22Rv1 (cell line): ENCODE measurements at regions not wholly inside any gene's neighbourhood (a gene's known extent, or its start where the extent isn't known, plus 50 kb on each side); places are given as distances from the start of the nearest gene placed in this dataset.

ENCODE experiments used
- H3K27ac ChIP-seq: fragments of 450-650 bp; 2 replicates; pipeline ENCODE4 v1.5.1; 2017
- CTCF ChIP-seq: fragments of 450-650 bp; IDR thresholded peaks from 2 replicates; pipeline ENCODE4 v1.5.1; 2017; ENCODE audit warnings: mild to moderate bottlenecking
- ZFX ChIP-seq: fragments of 450-650 bp; IDR thresholded peaks from 2 replicates; pipeline ENCODE4 v1.6.1; 2017; ENCODE audit warnings: antibody characterized with exemption, borderline replicate concordance

- TF ChIP-seq CTCF (no peak), ZFX (no peak)
- no peak overlapping the region for H3K27ac ChIP-seq
These were observed 784.5 kb downstream of the TBL1XR1 start for GRCh38 chr3:176412771-176413170.

- TF ChIP-seq ZFX, result no peak
- TF ChIP-seq CTCF, result no peak
These were observed 793.8 kb downstream of the TBL1XR1 start for GRCh38 chr3:176403531-176403930.

GRCh38 chr3:176401211-176401610 lies 796.1 kb downstream of the TBL1XR1 start:
- H3K27ac ChIP-seq, result no peak overlapping the region
- no peak for TF ChIP-seq CTCF

More at GRCh38 chr3:176403531-176403930, 793.8 kb downstream of the TBL1XR1 start:
- no peak overlapping the region for H3K27ac ChIP-seq

DNA sequence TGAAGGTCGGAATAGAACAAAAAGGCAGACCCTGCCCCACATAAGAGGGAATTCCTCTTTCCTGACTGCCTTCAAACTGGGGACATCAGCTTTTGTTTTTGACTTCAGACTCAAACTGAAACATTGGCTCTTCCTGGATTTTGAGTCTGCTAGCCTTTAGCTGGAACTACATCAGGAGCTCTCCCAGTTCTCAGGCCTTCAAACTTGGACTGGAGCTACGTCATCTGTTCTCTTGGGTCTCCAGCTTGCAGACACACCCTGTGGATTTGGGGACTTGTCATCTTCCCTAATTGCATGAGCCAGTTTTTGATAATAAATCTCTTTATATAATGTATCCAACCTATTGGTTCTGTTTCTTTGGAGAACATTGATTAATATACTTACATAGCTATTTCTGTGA lies 798.1 kb downstream of the TBL1XR1 start:
- H3K27ac ChIP-seq, result no peak overlapping the region
- no peak for TF ChIP-seq ZFX
- TF ChIP-seq CTCF, result no peak

DNA sequence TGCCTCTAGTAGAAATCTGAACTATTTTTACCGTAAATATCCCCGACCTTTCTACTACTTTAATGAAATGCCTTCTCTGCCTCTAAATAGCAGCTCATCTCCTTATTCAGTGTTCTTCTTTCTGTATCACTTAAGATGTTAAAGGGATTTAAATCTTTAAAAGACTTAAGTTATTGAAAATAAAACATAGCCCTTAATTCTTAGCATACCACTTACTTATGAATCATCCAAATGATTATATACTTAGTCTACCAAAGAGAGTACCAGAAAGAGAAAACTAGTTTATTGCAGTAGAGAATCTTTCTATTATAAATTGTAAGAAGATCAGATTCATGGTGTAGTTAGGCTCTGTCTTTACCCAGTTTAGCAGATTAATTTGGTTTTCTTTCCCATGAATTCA lies 802.0 kb downstream of the TBL1XR1 start:
- TF ChIP-seq CTCF (no peak), ZFX (no peak)
- no peak overlapping the region for H3K27ac ChIP-seq

DNA sequence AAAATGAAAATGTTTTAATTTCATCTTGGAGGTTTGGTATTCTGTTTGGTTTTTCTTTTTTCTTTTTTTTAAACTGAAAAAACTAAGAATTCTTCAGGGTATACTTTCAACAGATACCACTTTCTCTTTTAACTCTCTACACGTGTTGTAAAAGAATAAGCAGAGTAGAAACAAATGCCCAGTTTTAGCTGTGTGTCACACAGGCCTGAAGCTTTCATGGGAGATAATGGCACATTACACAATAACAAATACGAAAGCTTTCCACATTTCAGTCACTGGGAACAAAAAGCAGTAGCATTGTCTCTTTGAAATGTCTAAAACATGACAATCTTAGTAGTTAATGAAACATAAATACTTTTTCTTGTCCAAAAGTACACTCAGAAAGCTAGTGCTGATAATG lies 818.5 kb downstream of the TBL1XR1 start:
- TF ChIP-seq CTCF (no peak), ZFX (no peak)
- H3K27ac ChIP-seq, result no peak overlapping the region

DNA sequence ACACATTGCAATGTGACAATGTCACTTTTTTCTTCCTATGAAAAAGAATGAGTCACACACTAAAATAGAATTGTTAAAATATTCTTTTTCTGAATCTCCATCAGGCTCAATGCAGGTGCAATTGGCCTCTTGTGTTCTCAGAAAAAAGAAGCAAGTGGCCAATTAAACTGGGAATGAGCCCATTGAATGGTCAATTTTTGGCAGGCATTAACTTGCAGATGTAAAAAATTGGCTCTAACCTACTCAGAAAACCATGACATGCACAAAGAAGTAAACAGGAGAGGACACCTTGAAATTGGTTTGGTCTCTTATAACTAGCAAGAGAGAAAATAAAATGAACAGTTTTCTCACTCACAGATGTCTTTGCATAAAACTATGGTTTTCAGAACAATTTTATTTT lies 820.8 kb downstream of the TBL1XR1 start:
- no peak overlapping the region for H3K27ac ChIP-seq
- TF ChIP-seq ZFX, result no peak
- no peak for TF ChIP-seq CTCF
